HEK293 (cell line): ENCODE measurements at regions not wholly inside any gene's neighbourhood (a gene's known extent, or its start where the extent isn't known, plus 50 kb on each side); places are given as distances from the start of the nearest gene placed in this dataset.

Source experiments
- SETDB1 ChIP-seq: IDR thresholded peaks from one replicate; pipeline ENCODE4 v1.6.1; 2017; ENCODE audit warnings: mild to moderate bottlenecking, low read length, moderate library complexity, mixed read lengths; ENCODE audit not compliant: insufficient read length
- TCF7L2 ChIP-seq: IDR thresholded peaks from 2 replicates; pipeline ENCODE4 v1.6.1; 2011; ENCODE audit warnings: low read depth, mild to moderate bottlenecking, inconsistent platforms, low read length, moderate library complexity, borderline replicate concordance
- YY1 ChIP-seq: fragments of 450-650 bp; formaldehyde crosslinking; IDR thresholded peaks from 2 replicates; pipeline ENCODE4 v1.5.1; 2018; ENCODE audit warnings: missing biosample characterization, missing genetic modification characterization
- YY2 ChIP-seq: fragments of 450-650 bp; formaldehyde crosslinking; IDR thresholded peaks from 2 replicates; pipeline ENCODE4 v1.5.1; 2016; ENCODE audit warnings: missing biosample characterization, missing genetic modification characterization
- ZFHX2 ChIP-seq: fragments of 450-650 bp; formaldehyde crosslinking; conservative IDR thresholded peaks from 2 replicates; pipeline ENCODE4 v1.5.1; 2016; ENCODE audit warnings: missing biosample characterization, missing genetic modification characterization
- TF ChIP-seq, protein P1 (sequence below): fragments of 450-650 bp; formaldehyde crosslinking; IDR thresholded peaks from 2 replicates; pipeline ENCODE4 v1.5.1; 2016; ENCODE audit warnings: missing biosample characterization, missing genetic modification characterization
- TF ChIP-seq, protein P2 (sequence below): fragments of 450-650 bp; formaldehyde crosslinking; IDR thresholded peaks from 2 replicates; pipeline ENCODE4 v1.5.1; 2016; ENCODE audit warnings: missing biosample characterization, missing genetic modification characterization, borderline replicate concordance

DNA sequence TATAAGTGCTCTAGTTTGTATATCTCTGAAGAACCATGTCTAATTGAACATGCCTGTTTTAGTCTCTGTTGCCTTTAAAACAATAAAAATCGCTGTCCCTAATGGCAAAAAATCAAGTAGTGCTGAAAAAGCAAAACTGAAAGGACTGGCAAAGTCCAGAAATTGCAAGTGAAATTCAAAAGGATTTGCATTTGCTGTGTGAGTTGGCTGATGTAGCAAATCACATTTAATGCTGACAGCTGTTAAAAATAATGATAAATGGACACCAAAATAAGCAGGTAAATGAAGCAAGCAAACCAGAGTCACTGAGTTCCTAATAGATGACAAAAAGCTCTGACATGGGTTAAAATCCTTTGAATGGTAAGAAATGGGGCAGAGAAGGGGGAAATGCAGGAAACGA is 874.1 kb downstream of the GRM8 start:
- TF ChIP-seq, protein P1, sequence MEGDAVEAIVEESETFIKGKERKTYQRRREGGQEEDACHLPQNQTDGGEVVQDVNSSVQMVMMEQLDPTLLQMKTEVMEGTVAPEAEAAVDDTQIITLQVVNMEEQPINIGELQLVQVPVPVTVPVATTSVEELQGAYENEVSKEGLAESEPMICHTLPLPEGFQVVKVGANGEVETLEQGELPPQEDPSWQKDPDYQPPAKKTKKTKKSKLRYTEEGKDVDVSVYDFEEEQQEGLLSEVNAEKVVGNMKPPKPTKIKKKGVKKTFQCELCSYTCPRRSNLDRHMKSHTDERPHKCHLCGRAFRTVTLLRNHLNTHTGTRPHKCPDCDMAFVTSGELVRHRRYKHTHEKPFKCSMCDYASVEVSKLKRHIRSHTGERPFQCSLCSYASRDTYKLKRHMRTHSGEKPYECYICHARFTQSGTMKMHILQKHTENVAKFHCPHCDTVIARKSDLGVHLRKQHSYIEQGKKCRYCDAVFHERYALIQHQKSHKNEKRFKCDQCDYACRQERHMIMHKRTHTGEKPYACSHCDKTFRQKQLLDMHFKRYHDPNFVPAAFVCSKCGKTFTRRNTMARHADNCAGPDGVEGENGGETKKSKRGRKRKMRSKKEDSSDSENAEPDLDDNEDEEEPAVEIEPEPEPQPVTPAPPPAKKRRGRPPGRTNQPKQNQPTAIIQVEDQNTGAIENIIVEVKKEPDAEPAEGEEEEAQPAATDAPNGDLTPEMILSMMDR (tag by site-specific recombination), result no peak
- no peak for TF ChIP-seq YY1 (tag by site-specific recombination)
- TF ChIP-seq SETDB1, result no peak
- TF ChIP-seq TCF7L2, result no peak
- TF ChIP-seq, protein P2, sequence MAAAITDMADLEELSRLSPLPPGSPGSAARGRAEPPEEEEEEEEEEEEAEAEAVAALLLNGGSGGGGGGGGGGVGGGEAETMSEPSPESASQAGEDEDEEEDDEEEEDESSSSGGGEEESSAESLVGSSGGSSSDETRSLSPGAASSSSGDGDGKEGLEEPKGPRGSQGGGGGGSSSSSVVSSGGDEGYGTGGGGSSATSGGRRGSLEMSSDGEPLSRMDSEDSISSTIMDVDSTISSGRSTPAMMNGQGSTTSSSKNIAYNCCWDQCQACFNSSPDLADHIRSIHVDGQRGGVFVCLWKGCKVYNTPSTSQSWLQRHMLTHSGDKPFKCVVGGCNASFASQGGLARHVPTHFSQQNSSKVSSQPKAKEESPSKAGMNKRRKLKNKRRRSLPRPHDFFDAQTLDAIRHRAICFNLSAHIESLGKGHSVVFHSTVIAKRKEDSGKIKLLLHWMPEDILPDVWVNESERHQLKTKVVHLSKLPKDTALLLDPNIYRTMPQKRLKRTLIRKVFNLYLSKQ (tag by site-specific recombination), result no peak
- no peak for TF ChIP-seq ZFHX2 (tag by site-specific recombination)
- no peak for TF ChIP-seq YY2 (tag by site-specific recombination)
